ENCODE measurements at regions not wholly inside any gene's neighbourhood (a gene's known extent, or its start where the extent isn't known, plus 50 kb on each side); places are given as distances from the start of the nearest gene placed in this dataset.

DNA sequence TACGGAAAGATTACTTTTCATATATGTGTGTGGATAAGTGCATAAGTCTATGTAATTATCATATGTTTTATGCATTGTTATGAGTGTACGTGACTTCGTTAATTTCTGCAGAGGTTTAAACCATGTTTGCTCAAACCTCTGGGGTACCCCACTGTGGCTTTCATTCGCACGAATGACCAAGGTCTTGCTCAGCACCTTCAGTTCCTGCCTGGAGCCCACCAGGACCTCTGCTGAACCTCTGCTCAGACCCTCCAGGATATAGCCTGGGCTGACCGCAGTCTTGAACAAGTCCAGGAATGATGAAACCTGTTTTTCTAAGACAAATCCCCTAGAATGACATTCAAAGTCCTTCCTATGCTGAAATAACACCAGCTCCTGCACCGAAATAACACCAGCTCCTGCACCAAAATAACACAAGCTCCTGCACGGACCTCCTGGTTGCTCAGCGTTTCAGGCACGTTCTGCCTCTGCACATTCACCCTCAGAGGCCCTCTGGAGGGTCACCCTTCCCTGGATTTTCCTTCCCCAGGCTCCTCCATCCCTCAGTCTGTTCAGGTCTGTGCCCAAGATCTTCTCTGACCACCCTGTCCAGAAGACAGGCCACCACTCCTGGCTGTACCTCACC, 99.7 kb upstream of the BOD1 start:
- H3K4me3 ChIP-seq (ENCODE audit: extremely low read depth in 1 of 4, insufficient read depth in 2 of 4, low read depth in 3 of 4, low read length in 4 of 4) = no peak overlapping the region
- H3K9ac ChIP-seq (replicated peaks in 1 of 4; ENCODE audit: extremely low read depth in 1 of 4, low read depth in 3 of 4, low read length in 3 of 4) = no peak overlapping the region
- H3K56ac ChIP-seq (replicated peaks; ENCODE audit: insufficient read length, low read depth, low read length) = no peak overlapping the region
- no peak overlapping the region for H2AK5ac ChIP-seq (ENCODE audit: low read depth, low read length)
- no peak for DNase-seq (ENCODE audit: low read depth in 1 of 2, low spot score in 2 of 2)
- peaks cover 0 to 2% of the 10 kb centered on the region in 2 experiments for H4K20me1 ChIP-seq (replicated peaks in 1 of 2; ENCODE audit: control insufficient read depth in 1 of 2, insufficient read depth in 2 of 2, low read length in 2 of 2)
- H4K8ac ChIP-seq (ENCODE audit: extremely low read depth, insufficient read depth, low read length) = no peak overlapping the region
- H3K9me3 ChIP-seq (ENCODE audit: insufficient read depth in 2 of 2, low read depth in 1 of 2, low read length in 1 of 2) = no peaks in the 10 kb centered on the region
- CTCF ChIA-PET (ENCODE audit: partially characterized antibody) = interaction anchor here (0.6 to 1.3 kb wide), 3 partner anchors 14 to 329 kb away, joined by 3 read pairs; no protein-coding TSS in a partner anchor
- no peak overlapping the region for H2BK5ac ChIP-seq (ENCODE audit: low read depth, low read length)
- H3K27me3 ChIP-seq (replicated peaks in 1 of 4; ENCODE audit: control insufficient read depth in 3 of 4, extremely low read depth in 1 of 4, insufficient read depth in 3 of 4, low read length in 3 of 4) = no peaks in the 10 kb centered on the region
- no peak overlapping the region for H3K23ac ChIP-seq (ENCODE audit: insufficient read length)
- FAIRE-seq = no peak
- H3K4ac ChIP-seq (replicated peaks; ENCODE audit: insufficient read length, low read depth, low read length) = no peak overlapping the region
- no peak overlapping the region for H2BK120ac ChIP-seq (replicated peaks; ENCODE audit: low read depth, low read length)
- H4K5ac ChIP-seq (ENCODE audit: insufficient read length, low read depth, low read length) = no peak overlapping the region
- no peak overlapping the region for H4K91ac ChIP-seq (replicated peaks; ENCODE audit: insufficient read length, low read length)
- H3K36me3 ChIP-seq (ENCODE audit: control insufficient read depth in 2 of 4, insufficient read depth in 4 of 4, low read length in 3 of 4) = no peaks in the 10 kb centered on the region
- POLR2A ChIA-PET (ENCODE audit: partially characterized antibody) = no interaction called here
- no peaks in the 10 kb centered on the region for H3K79me2 ChIP-seq (ENCODE audit: control insufficient read depth in 1 of 2, insufficient read depth in 2 of 2, low read length in 2 of 2)
- H3K4me1 ChIP-seq (replicated peaks in 1 of 4; ENCODE audit: control insufficient read depth in 3 of 4, insufficient read depth in 4 of 4, low read length in 3 of 4) = peaks cover 0 to 16% (median 5%) of the 10 kb centered on the region in 4 experiments; a peak in 5 of 7 replicates
- H2BK20ac ChIP-seq (ENCODE audit: low read length) = no peak overlapping the region
- H3K27ac ChIP-seq (ENCODE audit: low read depth, low read length) = no peak overlapping the region
- H2BK12ac ChIP-seq (ENCODE audit: low read depth, low read length) = peak overlapping the region; percentile 53; the same call in 1 of the 2 replicates
- H3K14ac ChIP-seq (ENCODE audit: insufficient read length) = no peak overlapping the region
- H2AFZ ChIP-seq (ENCODE audit: low read length) = no peak overlapping the region
- TF ChIP-seq TEAD4 (IDR thresholded peaks at IDR 0.05; ENCODE audit: low read depth, low read length) (no peak), YY1 (IDR thresholded peaks at IDR 0.05; ENCODE audit: low read depth, low read length) (no peak), TAF7 (optimal IDR thresholded peaks at IDR 0.05; ENCODE audit: borderline replicate concordance, low read depth, low read length) (no peak)
- H3K23me2 ChIP-seq (ENCODE audit: low read depth, low read length) = peaks cover 4% of the 10 kb centered on the region; the same call in 1 of the 2 replicates
- H3K18ac ChIP-seq (ENCODE audit: extremely low read depth, low read length) = no peak overlapping the region
- H2BK15ac ChIP-seq (ENCODE audit: low read length) = no peak overlapping the region
- 88% methylated on average over 10 of the region's 10 CpGs; no CpG with 5 or more reads in 1 of the 2 experiments for WGBS, 2 experiments (ENCODE audit: extremely low coverage in 1 of 2, insufficient coverage in 1 of 2, insufficient read length in 1 of 2, insufficient replicate concordance in 2 of 2, low coverage in 1 of 2, low lambda C conversion rate in 2 of 2, missing lambda C conversion rate in 1 of 2)
- no peaks in the 10 kb centered on the region for H3K79me1 ChIP-seq (ENCODE audit: low read depth, low read length)
- no peak overlapping the region for H3K4me2 ChIP-seq (ENCODE audit: insufficient read depth in 1 of 2, low read depth in 2 of 2, low read length in 2 of 2)
